AG09309 (cell line): ENCODE measurements at regions not wholly inside any gene's neighbourhood (a gene's known extent, or its start where the extent isn't known, plus 50 kb on each side); places are given as distances from the start of the nearest gene placed in this dataset.

ENCODE experiments used
- DNase-seq: peaks from one replicate; pipeline ENCODE4 v3.0.0-alpha.2; 2010; ENCODE audit warnings: low read depth
- H3K4me3 ChIP-seq: 2 replicates; pipeline ENCODE4 v1.5.1; 2011; ENCODE audit warnings: mild to moderate bottlenecking, low read depth, low read length, moderate library complexity; ENCODE audit not compliant: control insufficient read depth
- CTCF ChIP-seq: IDR thresholded peaks from 2 replicates; pipeline ENCODE4 v1.5.1; 2011; ENCODE audit warnings: mild to moderate bottlenecking, low read depth, low read length, inconsistent platforms; ENCODE audit not compliant: insufficient read depth, control insufficient read depth; ENCODE audit errors: missing control alignments

- TF ChIP-seq CTCF = no peak
- H3K4me3 ChIP-seq = no peak overlapping the region
- DNase-seq = no peak
Measured at GRCh38 chr2:236956031-236956618, 129.6 kb upstream of the COPS8 start.

- H3K4me3 ChIP-seq = no peak overlapping the region
- no peak for DNase-seq
- TF ChIP-seq CTCF = no peak
Measured at GRCh38 chr2:236956641-236957040, 129.0 kb upstream of the COPS8 start.

DNA sequence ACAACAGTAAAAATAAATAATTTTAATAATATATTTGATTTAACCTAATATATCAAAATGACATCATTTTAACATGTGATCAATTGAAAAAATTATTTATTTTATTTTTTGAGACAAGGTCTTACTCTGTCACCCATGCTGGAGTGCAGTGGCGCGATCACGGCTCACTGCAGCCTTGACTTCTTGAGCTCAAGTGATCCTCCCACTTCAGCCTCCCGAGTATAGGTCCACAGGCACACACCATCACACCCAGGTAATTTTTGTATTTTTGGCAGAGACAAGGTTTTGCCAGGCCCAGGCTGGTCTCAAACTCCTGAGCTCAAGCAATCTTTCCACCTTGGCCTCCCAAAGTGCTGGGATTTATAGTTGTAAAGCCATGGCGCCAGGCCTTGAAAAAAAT is 126.7 kb upstream of the COPS8 start:
- no peak for TF ChIP-seq CTCF
- no peak overlapping the region for H3K4me3 ChIP-seq

DNA sequence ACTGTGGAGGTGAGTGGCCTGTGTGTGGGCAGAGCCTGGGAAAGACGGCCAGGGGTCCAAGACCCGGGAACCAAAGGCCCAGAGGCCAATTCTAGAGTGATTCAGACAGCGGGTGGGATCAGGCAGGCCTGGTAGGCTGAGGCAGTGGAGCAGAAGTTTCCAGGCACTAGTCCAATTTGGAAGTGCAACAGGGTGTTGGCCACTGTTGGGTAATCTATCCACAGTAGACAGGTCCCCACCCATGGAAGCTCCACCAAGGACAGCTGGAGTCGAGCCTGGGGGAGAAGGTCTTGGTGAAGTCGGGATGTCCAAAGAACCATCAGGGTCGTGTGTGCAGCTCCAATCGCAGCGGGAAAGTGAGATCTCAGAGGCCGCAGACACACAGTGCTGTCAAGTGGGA is 125.8 kb upstream of the COPS8 start:
- no peak for TF ChIP-seq CTCF
- no peak for DNase-seq
- H3K4me3 ChIP-seq = no peak overlapping the region

More for the DNA sequence above, 126.7 kb upstream of the COPS8 start:
- no peak for DNase-seq

GRCh38 chr2:236960531-236960930 is 125.2 kb upstream of the COPS8 start:
- no peak for TF ChIP-seq CTCF
- H3K4me3 ChIP-seq = no peak overlapping the region
- no peak for DNase-seq

DNA sequence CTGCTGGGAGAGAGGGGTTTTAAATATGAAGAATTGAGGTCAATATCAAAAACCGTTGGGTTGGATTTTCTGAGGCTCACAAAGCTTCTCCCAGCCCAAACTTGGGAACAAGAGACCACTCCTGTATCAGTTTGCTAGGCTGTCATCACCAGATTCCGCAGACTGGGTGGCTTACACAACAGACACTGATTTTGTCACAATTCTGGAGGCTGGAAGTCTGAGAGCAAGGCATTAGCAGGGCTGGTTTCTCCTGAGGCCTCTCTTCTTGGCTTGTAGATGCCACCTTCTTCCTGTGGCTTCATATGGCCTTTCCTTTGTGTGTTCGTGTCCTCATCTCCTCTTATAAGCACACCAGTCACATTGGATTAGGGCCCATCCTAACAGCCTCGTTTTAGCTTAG is 122.9 kb upstream of the COPS8 start:
- no peak for DNase-seq
- no peak for TF ChIP-seq CTCF
- no peak overlapping the region for H3K4me3 ChIP-seq

DNA sequence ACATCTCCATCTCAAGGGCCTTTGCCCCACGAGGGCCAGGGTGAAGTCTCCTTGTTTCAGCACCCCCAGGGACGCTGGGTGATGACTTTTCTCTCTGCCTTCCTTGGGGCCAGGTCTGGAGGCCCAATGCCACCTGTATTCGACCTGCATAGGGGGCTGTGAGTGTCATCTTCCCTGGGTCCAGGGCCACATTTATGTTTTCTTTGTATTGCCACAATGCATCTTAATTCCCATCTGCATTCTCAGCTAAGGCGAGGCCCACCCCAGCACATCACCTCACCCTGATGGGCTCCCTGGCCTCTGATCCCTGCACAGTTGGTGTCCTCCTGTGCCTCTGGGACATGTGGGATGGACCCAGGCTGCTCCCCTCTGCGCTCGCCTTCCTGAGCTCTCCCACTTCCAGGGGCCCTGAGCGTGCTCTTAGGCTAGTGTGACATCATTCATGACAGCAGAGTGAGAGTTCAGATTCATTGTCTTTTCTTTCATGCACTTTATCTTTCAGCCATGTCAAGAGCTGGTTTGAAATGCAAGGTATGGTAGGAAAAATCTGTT is 122.0 kb upstream of the COPS8 start:
- no peak for TF ChIP-seq CTCF
- no peak for DNase-seq
- no peak overlapping the region for H3K4me3 ChIP-seq
